RWPE1 (cell line): ENCODE measurements at regions not wholly inside any gene's neighbourhood (a gene's known extent, or its start where the extent isn't known, plus 50 kb on each side); places are given as distances from the start of the nearest gene placed in this dataset.

Experiments
- CTCF ChIA-PET: fragments of 350-600 bp; sonication (Branson Sonifier 250); formaldehyde crosslinking; extraction: SDS; loops from one replicate; lab custom pipeline; 2021; lab: Yijun Ruan, JAX
- POLR2A ChIA-PET: fragments of 400-600 bp; formaldehyde crosslinking; extraction: SDS; loops from one replicate; lab custom pipeline; 2020; ENCODE audit warnings: antibody characterized with exemption; ENCODE audit not compliant: low non-redundant PET; lab: Yijun Ruan, JAX
- DNase-seq: peaks from one replicate; pipeline ENCODE4 v3.0.0; 2012; ENCODE audit warnings: low spot score
- H3K27ac ChIP-seq: fragments of 450-650 bp; 2 replicates; pipeline ENCODE4 v1.5.1; 2017
- TF ChIP-seq, protein P1 (sequence below): fragments of 450-650 bp; conservative IDR thresholded peaks from 2 replicates; pipeline ENCODE4 v1.5.1; 2017; ENCODE audit warnings: low read depth, mild to moderate bottlenecking

DNA sequence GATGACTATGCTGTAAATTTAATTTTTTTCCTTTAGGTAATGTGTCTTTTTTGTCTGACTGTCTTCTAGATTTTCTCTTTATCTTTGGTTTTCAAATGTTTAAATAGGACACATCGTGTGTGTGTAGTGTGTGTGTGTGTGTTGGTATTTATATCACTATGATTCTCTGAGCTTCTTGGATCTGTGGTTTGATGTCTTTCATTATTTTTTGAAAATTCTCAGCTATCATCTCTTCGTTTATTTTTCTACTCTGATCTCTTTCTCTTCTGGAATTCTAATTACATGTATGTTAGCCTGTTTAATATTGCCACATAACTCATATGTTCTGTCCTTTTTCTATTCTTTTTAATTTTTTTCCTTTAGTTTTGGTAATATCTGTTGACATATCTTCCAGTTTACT lies 73.5 kb upstream of the OR10AD1 start:
- CTCF ChIA-PET: interaction anchor here (0.7 kb wide), 1 partner anchor 101 kb away, joined by 7 read pairs; no protein-coding TSS in a partner anchor
- POLR2A ChIA-PET: no interaction called here
- H3K27ac ChIP-seq: no peak overlapping the region
- no peak for DNase-seq
- TF ChIP-seq, protein P1, sequence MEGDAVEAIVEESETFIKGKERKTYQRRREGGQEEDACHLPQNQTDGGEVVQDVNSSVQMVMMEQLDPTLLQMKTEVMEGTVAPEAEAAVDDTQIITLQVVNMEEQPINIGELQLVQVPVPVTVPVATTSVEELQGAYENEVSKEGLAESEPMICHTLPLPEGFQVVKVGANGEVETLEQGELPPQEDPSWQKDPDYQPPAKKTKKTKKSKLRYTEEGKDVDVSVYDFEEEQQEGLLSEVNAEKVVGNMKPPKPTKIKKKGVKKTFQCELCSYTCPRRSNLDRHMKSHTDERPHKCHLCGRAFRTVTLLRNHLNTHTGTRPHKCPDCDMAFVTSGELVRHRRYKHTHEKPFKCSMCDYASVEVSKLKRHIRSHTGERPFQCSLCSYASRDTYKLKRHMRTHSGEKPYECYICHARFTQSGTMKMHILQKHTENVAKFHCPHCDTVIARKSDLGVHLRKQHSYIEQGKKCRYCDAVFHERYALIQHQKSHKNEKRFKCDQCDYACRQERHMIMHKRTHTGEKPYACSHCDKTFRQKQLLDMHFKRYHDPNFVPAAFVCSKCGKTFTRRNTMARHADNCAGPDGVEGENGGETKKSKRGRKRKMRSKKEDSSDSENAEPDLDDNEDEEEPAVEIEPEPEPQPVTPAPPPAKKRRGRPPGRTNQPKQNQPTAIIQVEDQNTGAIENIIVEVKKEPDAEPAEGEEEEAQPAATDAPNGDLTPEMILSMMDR: no peak

DNA sequence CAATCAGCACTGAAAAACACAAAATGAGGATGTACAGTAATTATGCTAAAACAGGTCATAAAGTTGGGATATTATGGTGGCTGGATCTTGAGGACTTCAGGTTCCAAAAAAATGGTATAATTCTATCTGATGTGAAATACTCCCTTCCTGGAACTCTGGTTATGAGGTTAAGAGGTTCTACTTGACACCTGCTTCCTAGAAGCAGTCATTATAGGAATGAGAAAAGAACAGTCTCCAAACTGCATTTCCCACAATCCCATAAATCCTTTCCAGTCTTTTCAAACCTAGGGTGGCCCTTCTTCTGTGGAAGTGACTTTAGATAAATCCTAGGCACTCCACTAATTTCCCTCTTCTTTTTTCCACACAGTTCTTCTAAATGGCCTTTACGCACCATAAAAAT lies 63.7 kb upstream of the OR10AD1 start:
- TF ChIP-seq, protein P1: no peak
- no peak for DNase-seq
- ChIA-PET POLR2A (no interaction called here), CTCF (no interaction called here)
- H3K27ac ChIP-seq: no peak overlapping the region

- TF ChIP-seq, protein P1: no peak
- H3K27ac ChIP-seq: no peak overlapping the region
- POLR2A ChIA-PET: no interaction called here
- no peak for DNase-seq
- CTCF ChIA-PET: no interaction called here
Measured at GRCh38 chr12:48265777-48266176, 62.7 kb upstream of the OR10AD1 start.

- H3K27ac ChIP-seq: no peak overlapping the region
- TF ChIP-seq, protein P1: no peak
- POLR2A ChIA-PET: no interaction called here
- DNase-seq: no peak
- CTCF ChIA-PET: no interaction called here
Measured at GRCh38 chr12:48263617-48264016, 60.5 kb upstream of the OR10AD1 start.

DNA sequence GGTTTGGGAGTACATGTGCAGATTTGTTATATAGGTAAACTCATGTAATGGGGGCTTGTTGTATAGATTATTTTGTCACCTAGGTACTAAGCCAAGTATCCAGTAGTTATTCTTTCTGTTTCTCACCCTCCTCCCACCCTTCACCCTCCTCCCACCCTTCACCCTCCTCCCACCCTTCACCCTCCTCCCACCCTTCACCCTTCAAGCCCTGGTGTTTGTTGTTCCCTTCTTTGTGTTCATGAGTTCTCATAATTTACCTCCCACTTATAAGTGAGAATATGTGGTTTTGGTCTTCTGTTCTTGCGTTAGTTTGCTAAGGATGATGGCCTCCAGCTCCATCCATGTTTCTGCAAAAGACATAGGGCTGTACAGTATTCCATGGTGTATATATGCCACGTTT lies 58.7 kb upstream of the OR10AD1 start:
- CTCF ChIA-PET: no interaction called here
- TF ChIP-seq, protein P1: no peak
- DNase-seq: no peak
- POLR2A ChIA-PET: no interaction called here
- no peak overlapping the region for H3K27ac ChIP-seq
